ENCODE measurements at regions not wholly inside any gene's neighbourhood (a gene's known extent, or its start where the extent isn't known, plus 50 kb on each side); places are given as distances from the start of the nearest gene placed in this dataset.
"Not testable (repeated sequence)": the region's sequence is repeated elsewhere in the genome, so short reads cannot be mapped to it uniquely, and the experiment has no call there.

GRCh38 chr4:147250062-147250461, 230.8 kb upstream of the EDNRA start:
- H3K36me3 Mint-ChIP-seq: no peaks in the 10 kb centered on the region
- no peaks in the 10 kb centered on the region for H3K9me3 Mint-ChIP-seq (ENCODE audit: low read depth)
- no peak overlapping the region for H3K27ac Mint-ChIP-seq
- no peaks in the 10 kb centered on the region for H3K27me3 Mint-ChIP-seq
- H3K4me3 Mint-ChIP-seq: no peak overlapping the region
- H3K4me1 Mint-ChIP-seq (ENCODE audit: low read depth): no peaks in the 10 kb centered on the region

- H3K36me3 Mint-ChIP-seq; H3K4me1 Mint-ChIP-seq (ENCODE audit: low read depth); H3K4me3 Mint-ChIP-seq; H3K27ac Mint-ChIP-seq; H3K27me3 Mint-ChIP-seq; H3K9me3 Mint-ChIP-seq (ENCODE audit: low read depth): not testable (repeated sequence)
Observed at GRCh38 chr4:147255268-147255667, 225.6 kb upstream of the EDNRA start.

GRCh38 chr4:147259271-147259670, 221.6 kb upstream of the EDNRA start:
- not testable (repeated sequence) for H3K4me1 Mint-ChIP-seq (ENCODE audit: low read depth); H3K9me3 Mint-ChIP-seq (ENCODE audit: low read depth); H3K27ac Mint-ChIP-seq; H3K27me3 Mint-ChIP-seq; H3K4me3 Mint-ChIP-seq; H3K36me3 Mint-ChIP-seq

GRCh38 chr4:147284256-147284835, 196.6 kb upstream of the EDNRA start:
- H3K27ac Mint-ChIP-seq: no peak overlapping the region
- no peak overlapping the region for H3K4me3 Mint-ChIP-seq
- no peaks in the 10 kb centered on the region for H3K4me1 Mint-ChIP-seq (ENCODE audit: low read depth)
- H3K9me3 Mint-ChIP-seq (ENCODE audit: low read depth): peaks cover 4% of the 10 kb centered on the region
- H3K27me3 Mint-ChIP-seq: peaks cover 4% of the 10 kb centered on the region
- H3K36me3 Mint-ChIP-seq: no peaks in the 10 kb centered on the region

- Mint-ChIP-seq H3K36me3 (no peaks in the 10 kb centered on the region), H3K27me3 (no peaks in the 10 kb centered on the region), H3K9me3 (ENCODE audit: low read depth) (peaks cover 4% of the 10 kb centered on the region), H3K4me1 (ENCODE audit: low read depth) (no peaks in the 10 kb centered on the region), H3K27ac (no peak overlapping the region), H3K4me3 (no peak overlapping the region)
Observed at GRCh38 chr4:147284935-147285334, 196.0 kb upstream of the EDNRA start.

- H3K4me1 Mint-ChIP-seq (ENCODE audit: low read depth): no peaks in the 10 kb centered on the region
- H3K27ac Mint-ChIP-seq: no peak overlapping the region
- H3K36me3 Mint-ChIP-seq: no peaks in the 10 kb centered on the region
- no peak overlapping the region for H3K4me3 Mint-ChIP-seq
- peaks cover 4% of the 10 kb centered on the region for H3K9me3 Mint-ChIP-seq (ENCODE audit: low read depth)
- H3K27me3 Mint-ChIP-seq: no peaks in the 10 kb centered on the region
Observed at GRCh38 chr4:147285751-147286150, 195.1 kb upstream of the EDNRA start.

GRCh38 chr4:147286846-147287587, 193.9 kb upstream of the EDNRA start:
- H3K36me3 Mint-ChIP-seq: no peaks in the 10 kb centered on the region
- H3K27me3 Mint-ChIP-seq: no peaks in the 10 kb centered on the region
- H3K27ac Mint-ChIP-seq: no peak overlapping the region
- no peaks in the 10 kb centered on the region for H3K4me1 Mint-ChIP-seq (ENCODE audit: low read depth)
- H3K4me3 Mint-ChIP-seq: no peak overlapping the region
- no peaks in the 10 kb centered on the region for H3K9me3 Mint-ChIP-seq (ENCODE audit: low read depth)

- Mint-ChIP-seq H3K36me3 (no peaks in the 10 kb centered on the region), H3K9me3 (ENCODE audit: low read depth) (no peaks in the 10 kb centered on the region), H3K4me3 (no peak overlapping the region), H3K27ac (no peak overlapping the region), H3K27me3 (no peaks in the 10 kb centered on the region), H3K4me1 (ENCODE audit: low read depth) (no peaks in the 10 kb centered on the region)
Observed at GRCh38 chr4:147287588-147287890, 193.4 kb upstream of the EDNRA start.

GRCh38 chr4:147288512-147288911, 192.4 kb upstream of the EDNRA start:
- H3K27me3 Mint-ChIP-seq: no peaks in the 10 kb centered on the region

GRCh38 chr4:147289181-147289580, 191.7 kb upstream of the EDNRA start:
- no peaks in the 10 kb centered on the region for H3K9me3 Mint-ChIP-seq (ENCODE audit: low read depth)
- no peaks in the 10 kb centered on the region for H3K36me3 Mint-ChIP-seq
- H3K4me3 Mint-ChIP-seq: no peak overlapping the region
- H3K27ac Mint-ChIP-seq: no peak overlapping the region
- no peaks in the 10 kb centered on the region for H3K27me3 Mint-ChIP-seq
- H3K4me1 Mint-ChIP-seq (ENCODE audit: low read depth): no peaks in the 10 kb centered on the region

More at GRCh38 chr4:147288512-147288911, 192.4 kb upstream of the EDNRA start:
- Mint-ChIP-seq H3K36me3 (no peaks in the 10 kb centered on the region), H3K27ac (no peak overlapping the region), H3K4me1 (ENCODE audit: low read depth) (no peaks in the 10 kb centered on the region), H3K9me3 (ENCODE audit: low read depth) (no peaks in the 10 kb centered on the region), H3K4me3 (no peak overlapping the region)

GRCh38 chr4:147292604-147293313, 188.1 kb upstream of the EDNRA start:
- not testable (repeated sequence) for H3K4me1 Mint-ChIP-seq (ENCODE audit: low read depth); H3K4me3 Mint-ChIP-seq; H3K27ac Mint-ChIP-seq; H3K36me3 Mint-ChIP-seq; H3K27me3 Mint-ChIP-seq
- peaks cover 10% of the 10 kb centered on the region for H3K9me3 Mint-ChIP-seq (ENCODE audit: low read depth)

GRCh38 chr4:147293314-147293677, 187.6 kb upstream of the EDNRA start:
- not testable (repeated sequence) for H3K36me3 Mint-ChIP-seq; H3K27me3 Mint-ChIP-seq; H3K4me3 Mint-ChIP-seq; H3K27ac Mint-ChIP-seq; H3K4me1 Mint-ChIP-seq (ENCODE audit: low read depth)
- H3K9me3 Mint-ChIP-seq (ENCODE audit: low read depth): peaks cover 10% of the 10 kb centered on the region

- no peak overlapping the region for H3K4me3 Mint-ChIP-seq
- peaks cover 10% of the 10 kb centered on the region for H3K9me3 Mint-ChIP-seq (ENCODE audit: low read depth)
- H3K27ac Mint-ChIP-seq: no peak overlapping the region
- H3K36me3 Mint-ChIP-seq: no peaks in the 10 kb centered on the region
- no peaks in the 10 kb centered on the region for H3K4me1 Mint-ChIP-seq (ENCODE audit: low read depth)
- H3K27me3 Mint-ChIP-seq: no peaks in the 10 kb centered on the region
Observed at GRCh38 chr4:147299205-147299604, 181.7 kb upstream of the EDNRA start.

- H3K27me3 Mint-ChIP-seq: no peaks in the 10 kb centered on the region
- H3K4me3 Mint-ChIP-seq: no peak overlapping the region
- no peak overlapping the region for H3K27ac Mint-ChIP-seq
- no peaks in the 10 kb centered on the region for H3K4me1 Mint-ChIP-seq (ENCODE audit: low read depth)
- no peaks in the 10 kb centered on the region for H3K9me3 Mint-ChIP-seq (ENCODE audit: low read depth)
- no peaks in the 10 kb centered on the region for H3K36me3 Mint-ChIP-seq
Observed at GRCh38 chr4:147303174-147303872, 177.6 kb upstream of the EDNRA start.

GRCh38 chr4:147303873-147304229, 177.0 kb upstream of the EDNRA start:
- no peak overlapping the region for H3K27ac Mint-ChIP-seq
- no peaks in the 10 kb centered on the region for H3K27me3 Mint-ChIP-seq
- no peak overlapping the region for H3K4me3 Mint-ChIP-seq
- no peaks in the 10 kb centered on the region for H3K36me3 Mint-ChIP-seq
- H3K4me1 Mint-ChIP-seq (ENCODE audit: low read depth): no peaks in the 10 kb centered on the region
- no peaks in the 10 kb centered on the region for H3K9me3 Mint-ChIP-seq (ENCODE audit: low read depth)
